ENCODE measurements at regions not wholly inside any gene's neighbourhood (a gene's known extent, or its start where the extent isn't known, plus 50 kb on each side); places are given as distances from the start of the nearest gene placed in this dataset.

GRCh38 chr6:139597771-139598755 is 223.6 kb upstream of the CITED2 start:
- peak; percentile 99 for DNase-seq (ENCODE audit: low read depth)

- no peak for DNase-seq (ENCODE audit: low read depth)
Observed at GRCh38 chr6:139597087-139597763, 222.8 kb upstream of the CITED2 start.

- no peak for DNase-seq (ENCODE audit: low read depth)
Observed at GRCh38 chr6:139595183-139595582, 220.7 kb upstream of the CITED2 start.

GRCh38 chr6:139594333-139594965 is 220.0 kb upstream of the CITED2 start:
- no peak for DNase-seq (ENCODE audit: low read depth)

- DNase-seq (ENCODE audit: low read depth), result no peak
Observed at GRCh38 chr6:139593081-139593480, 218.6 kb upstream of the CITED2 start.

GRCh38 chr6:139592011-139592410 is 217.6 kb upstream of the CITED2 start:
- DNase-seq (ENCODE audit: low read depth), result no peak

GRCh38 chr6:139591075-139591865 is 216.8 kb upstream of the CITED2 start:
- no peak for DNase-seq (ENCODE audit: low read depth)

- DNase-seq (ENCODE audit: low read depth), result no peak
Observed at GRCh38 chr6:139590206-139590605, 215.8 kb upstream of the CITED2 start.

- DNase-seq (ENCODE audit: low read depth), result no peak
Observed at GRCh38 chr6:139588734-139589593, 214.5 kb upstream of the CITED2 start.

GRCh38 chr6:139588076-139588639 is 213.7 kb upstream of the CITED2 start:
- DNase-seq (ENCODE audit: low read depth), result no peak

- peak; percentile 93 for DNase-seq (ENCODE audit: low read depth)
Observed at GRCh38 chr6:139587469-139587868, 213.0 kb upstream of the CITED2 start.

GRCh38 chr6:139586273-139586672 is 211.8 kb upstream of the CITED2 start:
- no peak for DNase-seq (ENCODE audit: low read depth)

- DNase-seq (ENCODE audit: low read depth), result no peak
Observed at GRCh38 chr6:139584599-139584998, 210.2 kb upstream of the CITED2 start.

- DNase-seq (ENCODE audit: low read depth), result no peak
Observed at GRCh38 chr6:139583420-139583819, 209.0 kb upstream of the CITED2 start.

GRCh38 chr6:139582956-139583355 is 208.5 kb upstream of the CITED2 start:
- no peak for DNase-seq (ENCODE audit: low read depth)

- no peak for DNase-seq (ENCODE audit: low read depth)
Observed at GRCh38 chr6:139581485-139581865, 207.0 kb upstream of the CITED2 start.

- DNase-seq (ENCODE audit: low read depth), result no peak
Observed at GRCh38 chr6:139580592-139581484, 206.4 kb upstream of the CITED2 start.

GRCh38 chr6:139577763-139578604 is 203.5 kb upstream of the CITED2 start:
- DNase-seq (ENCODE audit: low read depth), result peak; percentile 90
